ENCODE measurements at regions not wholly inside any gene's neighbourhood (a gene's known extent, or its start where the extent isn't known, plus 50 kb on each side); places are given as distances from the start of the nearest gene placed in this dataset.

- TF ChIP-seq MXI1 (conservative IDR thresholded peaks at IDR 0.05; ENCODE audit: poor library complexity, severe bottlenecking) (no peak), RAD21 (conservative IDR thresholded peaks at IDR 0.05) (no peak), EP300 (conservative IDR thresholded peaks at IDR 0.05; ENCODE audit: poor library complexity, severe bottlenecking) (no peak), REST (IDR thresholded peaks at IDR 0.05; ENCODE audit: borderline replicate concordance) (no peak), SMC3 (conservative IDR thresholded peaks at IDR 0.05; ENCODE audit: poor library complexity) (no peak)
- no peak overlapping the region for H2AFZ ChIP-seq (ENCODE audit: low read depth, low read length)
- no peaks in the 10 kb centered on the region for H3K27me3 ChIP-seq (ENCODE audit: insufficient read depth, low read depth, low read length)
- no peaks in the 10 kb centered on the region for H4K20me1 ChIP-seq (ENCODE audit: insufficient read depth)
- H3K27ac ChIP-seq (ENCODE audit: low read length): no peak overlapping the region
- no peaks in the 10 kb centered on the region for H3K9me3 ChIP-seq (ENCODE audit: low read length)
- no peaks in the 10 kb centered on the region for H3K9me2 ChIP-seq (ENCODE audit: insufficient read depth, low read length)
- no peaks in the 10 kb centered on the region for H3K36me3 ChIP-seq (ENCODE audit: insufficient read depth, low read length)
- no peak overlapping the region for H3K4me3 ChIP-seq (ENCODE audit: low read length)
- H3F3A ChIP-seq (ENCODE audit: insufficient read depth, low read length, poor library complexity, severe bottlenecking): no peaks in the 10 kb centered on the region
- no peak overlapping the region for H3K9ac ChIP-seq (ENCODE audit: low read length)
- H3K4me2 ChIP-seq (ENCODE audit: low read length): no peak overlapping the region
- no peaks in the 10 kb centered on the region for H3K79me2 ChIP-seq (replicated peaks; ENCODE audit: insufficient read depth, low read length)
These were observed 335.6 kb downstream of the EDEM1 start for GRCh38 chr3:5523125-5523524.

- Histone ChIP-seq H3K4me2 (ENCODE audit: low read length) (no peak overlapping the region), H2AFZ (ENCODE audit: low read depth, low read length) (no peak overlapping the region), H3K9ac (ENCODE audit: low read length) (no peak overlapping the region), H3F3A (ENCODE audit: insufficient read depth, low read length, poor library complexity, severe bottlenecking) (no peaks in the 10 kb centered on the region), H3K36me3 (ENCODE audit: insufficient read depth, low read length) (no peaks in the 10 kb centered on the region), H4K20me1 (ENCODE audit: insufficient read depth) (no peaks in the 10 kb centered on the region), H3K9me3 (ENCODE audit: low read length) (no peaks in the 10 kb centered on the region), H3K9me2 (ENCODE audit: insufficient read depth, low read length) (no peaks in the 10 kb centered on the region), H3K27ac (ENCODE audit: low read length) (no peak overlapping the region), H3K79me2 (replicated peaks; ENCODE audit: insufficient read depth, low read length) (no peaks in the 10 kb centered on the region), H3K27me3 (ENCODE audit: insufficient read depth, low read depth, low read length) (no peaks in the 10 kb centered on the region), H3K4me3 (ENCODE audit: low read length) (no peak overlapping the region)
- TF ChIP-seq CTCF (IDR thresholded peaks at IDR 0.05; ENCODE audit: poor library complexity, severe bottlenecking) (no peak), POLR2AphosphoS5 (IDR thresholded peaks at IDR 0.05) (no peak)
These were observed 343.5 kb downstream of the EDEM1 start for GRCh38 chr3:5531039-5531438.

- Histone ChIP-seq H3K4me3 (ENCODE audit: low read length) (no peak overlapping the region), H3F3A (ENCODE audit: insufficient read depth, low read length, poor library complexity, severe bottlenecking) (no peaks in the 10 kb centered on the region), H3K9me2 (ENCODE audit: insufficient read depth, low read length) (no peaks in the 10 kb centered on the region), H2AFZ (ENCODE audit: low read depth, low read length) (no peak overlapping the region), H3K9me3 (ENCODE audit: low read length) (no peaks in the 10 kb centered on the region), H3K9ac (ENCODE audit: low read length) (no peak overlapping the region), H3K79me2 (replicated peaks; ENCODE audit: insufficient read depth, low read length) (no peaks in the 10 kb centered on the region), H4K20me1 (ENCODE audit: insufficient read depth) (no peaks in the 10 kb centered on the region), H3K27ac (ENCODE audit: low read length) (no peak overlapping the region), H3K4me2 (ENCODE audit: low read length) (no peak overlapping the region), H3K36me3 (ENCODE audit: insufficient read depth, low read length) (no peaks in the 10 kb centered on the region), H3K27me3 (ENCODE audit: insufficient read depth, low read depth, low read length) (no peaks in the 10 kb centered on the region)
- no peak for TF ChIP-seq MXI1 (conservative IDR thresholded peaks at IDR 0.05; ENCODE audit: poor library complexity, severe bottlenecking)
- no peak for TF ChIP-seq POLR2AphosphoS5 (IDR thresholded peaks at IDR 0.05)
- TF ChIP-seq TAF1 (IDR thresholded peaks at IDR 0.05; ENCODE audit: low read depth): no peak
- TF ChIP-seq SMC3 (conservative IDR thresholded peaks at IDR 0.05; ENCODE audit: poor library complexity): no peak
- no peak for TF ChIP-seq RAD21 (conservative IDR thresholded peaks at IDR 0.05)
- TF ChIP-seq EZH2 (IDR thresholded peaks at IDR 0.05; ENCODE audit: borderline replicate concordance, insufficient read depth, low read length, poor library complexity, severe bottlenecking): no peak
- TF ChIP-seq REST (IDR thresholded peaks at IDR 0.05; ENCODE audit: borderline replicate concordance): no peak
- no peak for TF ChIP-seq EP300 (conservative IDR thresholded peaks at IDR 0.05; ENCODE audit: poor library complexity, severe bottlenecking)
- TF ChIP-seq CTCF (IDR thresholded peaks at IDR 0.05; ENCODE audit: poor library complexity, severe bottlenecking): no peak
These were observed 344.3 kb downstream of the EDEM1 start for GRCh38 chr3:5531741-5532290.
